T-cell (primary cell): ENCODE measurements at regions not wholly inside any gene's neighbourhood (a gene's known extent, or its start where the extent isn't known, plus 50 kb on each side); places are given as distances from the start of the nearest gene placed in this dataset.

Source experiments
- ATAC-seq, 4 experiments: fragments of 200-7000 bp in 3 of 4; fragments of 150-1000 bp in 1 of 4; cut with Tn5 transposase; replicated peaks in 1 of 4; 1 replicate in 3 of 4; 2 replicates in 1 of 4; pipeline ENCODE4 v1.10.0; 2021; ENCODE audit warnings: moderate library complexity in 3 of 4, mild to moderate bottlenecking in 2 of 4, moderate number of reproducible peaks in 1 of 4
- CTCF ChIA-PET, 2 donors: fragments of 300-600 bp; sonication (Branson Sonifier 250); formaldehyde crosslinking; loops; one replicate each; lab custom pipeline; 2022; ENCODE audit warnings: antibody characterized with exemption in 2 of 2; lab: Charles Lee
- POLR2A ChIA-PET, 2 donors: fragments of 300-600 bp; sonication (Branson Sonifier 250); formaldehyde crosslinking; loops; one replicate each; lab custom pipeline; 2022; ENCODE audit warnings: antibody characterized with exemption in 2 of 2; lab: Charles Lee
- DNase-seq, 35 experiments: peaks; one replicate each; pipeline versions ENCODE4 v3.0.0 to v3.0.0-alpha.2; 2013 to 2023
- H3K27ac ChIP-seq: one replicate; pipeline ENCODE4 v1.5.1; 2013; ENCODE audit warnings: low read length
- H3K27me3 ChIP-seq, 2 experiments: replicated peaks in 1 of 2; 1 replicate in 1 of 2; 2 replicates in 1 of 2; pipeline versions ENCODE4 v1.6.1 to v1.7.0; 2013; ENCODE audit warnings: low read length in 1 of 2, mixed read lengths in 1 of 2; ENCODE audit not compliant: control insufficient read depth in 2 of 2, insufficient read depth in 2 of 2; ENCODE audit errors: extremely low read depth in 1 of 2
- H3K36me3 ChIP-seq, 2 donors: 1 replicate in 1 of 2; 2 replicates in 1 of 2; pipeline versions ENCODE4 v1.6.1 to v1.7.0; 2013; ENCODE audit warnings: low read length in 1 of 2; ENCODE audit not compliant: control insufficient read depth in 2 of 2, insufficient read depth in 1 of 2; ENCODE audit errors: extremely low read depth in 1 of 2
- H3K4me1 ChIP-seq, 2 experiments: 1 replicate in 1 of 2; 2 replicates in 1 of 2; pipeline versions ENCODE4 v1.6.1 to v1.7.0; 2013; ENCODE audit warnings: low read length in 2 of 2, mixed read lengths in 1 of 2; ENCODE audit not compliant: insufficient read depth in 2 of 2, control insufficient read depth in 1 of 2; ENCODE audit errors: extremely low read depth in 1 of 2
- H3K4me3 ChIP-seq, 2 donors: 1 replicate in 1 of 2; 2 replicates in 1 of 2; pipeline versions ENCODE4 v1.5.1 to v1.7.0; 2013; ENCODE audit warnings: mild to moderate bottlenecking in 2 of 2, low read length in 1 of 2, moderate library complexity in 1 of 2; ENCODE audit not compliant: control insufficient read depth in 1 of 2; ENCODE audit errors: extremely low read depth in 1 of 2
- H3K9me3 ChIP-seq: 2 replicates; pipeline ENCODE4 v1.7.0; 2013
- H3K27ac Mint-ChIP-seq, 2 donors: one replicate each; pipeline ENCODE4 v1.8.0; 2020 to 2021; ENCODE audit warnings: mild to moderate bottlenecking in 2 of 2, mixed read lengths in 2 of 2
- H3K27me3 Mint-ChIP-seq, 2 donors: one replicate each; pipeline ENCODE4 v1.8.0; 2021 to 2022; ENCODE audit warnings: mixed read lengths in 2 of 2
- H3K36me3 Mint-ChIP-seq: one replicate; pipeline ENCODE4 v1.8.0; 2021; ENCODE audit warnings: mixed read lengths
- H3K4me1 Mint-ChIP-seq, 3 donors: one replicate each; pipeline ENCODE4 v1.8.0; 2020 to 2022; ENCODE audit warnings: mixed read lengths in 3 of 3, mild to moderate bottlenecking in 1 of 3
- H3K4me3 Mint-ChIP-seq, 3 donors: one replicate each; pipeline ENCODE4 v1.8.0; 2020 to 2022; ENCODE audit warnings: mild to moderate bottlenecking in 3 of 3, mixed read lengths in 3 of 3, moderate library complexity in 3 of 3
- H3K9me3 Mint-ChIP-seq, 3 donors: one replicate each; pipeline ENCODE4 v1.8.0; 2020 to 2022; ENCODE audit warnings: mixed read lengths in 3 of 3
- whole genome bisulfite sequencing: methylation state at CpG from one replicate; pipeline ENCODE4 v1.1.5; 2013; ENCODE audit warnings: missing lambda C conversion rate; ENCODE audit not compliant: insufficient coverage; 5-methylcytosine and 5-hydroxymethylcytosine counted together

GRCh38 chr9:81508476-81508875 lies 180.9 kb downstream of the TLE1 start:
- peaks cover 0 to 11% (median 0%) of the 10 kb centered on the region in 3 donors for H3K9me3 Mint-ChIP-seq
- DNase-seq (no peak), ATAC-seq (no peak)
- WGBS = 13% methylated on average over 4 of the region's 12 CpGs
- H3K4me1 Mint-ChIP-seq = no peaks in the 10 kb centered on the region
- H3K27ac ChIP-seq = no peak overlapping the region
- H3K27me3 Mint-ChIP-seq = no peaks in the 10 kb centered on the region
- H3K4me1 ChIP-seq = no peaks in the 10 kb centered on the region
- H3K4me3 Mint-ChIP-seq = no peak overlapping the region
- POLR2A ChIA-PET = no interaction called here
- H3K9me3 ChIP-seq = no peaks in the 10 kb centered on the region
- no peaks in the 10 kb centered on the region for H3K36me3 Mint-ChIP-seq
- CTCF ChIA-PET = interaction anchor here in 1 of 2 donors (0.8 kb wide), 1 partner anchor 19 kb away, joined by 3 read pairs; no protein-coding TSS in a partner anchor
- H3K4me3 ChIP-seq = no peak overlapping the region
- no peaks in the 10 kb centered on the region for H3K27me3 ChIP-seq
- no peak overlapping the region for H3K27ac Mint-ChIP-seq
- no peaks in the 10 kb centered on the region for H3K36me3 ChIP-seq

DNA sequence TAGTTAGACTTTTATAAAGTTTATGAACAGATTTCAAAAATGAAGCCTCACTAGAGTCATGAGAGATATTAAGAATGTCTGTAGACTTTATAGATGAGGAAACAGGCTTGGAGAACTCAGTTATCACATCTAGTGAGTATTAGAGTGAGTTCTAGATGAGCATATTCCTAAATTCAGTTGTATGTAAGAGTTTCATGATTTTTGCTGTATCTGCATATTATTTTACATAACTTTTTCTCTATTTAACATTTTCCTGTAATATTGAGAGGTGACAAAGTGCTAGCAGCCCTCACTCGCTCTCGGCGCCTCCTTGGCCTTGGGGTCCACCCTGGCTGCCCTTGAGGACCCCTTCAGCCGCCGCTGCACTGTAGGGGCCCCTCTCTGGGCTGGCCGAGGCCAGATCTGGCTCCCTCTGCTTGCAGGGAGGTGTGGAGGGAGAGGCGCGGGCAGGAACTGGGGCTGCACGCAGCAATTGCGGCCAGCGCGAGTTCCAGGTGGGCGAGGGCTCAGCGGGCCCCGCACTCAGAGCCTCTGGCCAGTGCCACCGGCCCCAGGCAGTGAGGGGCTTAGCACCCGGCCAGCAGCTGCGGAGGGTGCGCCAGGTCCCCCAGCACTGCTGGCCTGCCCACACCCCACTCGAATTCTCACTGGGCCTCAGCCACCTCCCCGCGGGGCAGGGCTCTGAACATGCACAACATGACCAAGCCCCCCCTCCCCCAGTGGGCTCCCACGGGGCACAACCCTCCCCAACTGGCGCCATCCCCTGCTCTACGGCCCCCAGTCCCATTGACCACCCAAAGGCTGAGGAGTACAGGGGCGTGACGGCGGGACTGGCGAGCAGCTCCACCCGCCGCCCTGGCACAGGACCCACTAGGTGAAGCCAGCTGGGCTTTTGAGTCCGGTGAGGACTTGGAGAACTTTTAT lies 182.1 kb downstream of the TLE1 start:
- POLR2A ChIA-PET = no interaction called here
- no peaks in the 10 kb centered on the region for H3K36me3 ChIP-seq
- CTCF ChIA-PET = no interaction called here
- Mint-ChIP-seq H3K4me1 (no peaks in the 10 kb centered on the region), H3K27me3 (no peaks in the 10 kb centered on the region), H3K4me3 (no peak overlapping the region), H3K27ac (no peak overlapping the region), H3K36me3 (no peaks in the 10 kb centered on the region), H3K9me3 (peaks cover 0 to 11% (median 0%) of the 10 kb centered on the region in 3 donors)
- H3K4me3 ChIP-seq = no peak overlapping the region
- H3K4me1 ChIP-seq = no peaks in the 10 kb centered on the region
- no peaks in the 10 kb centered on the region for H3K27me3 ChIP-seq
- no peak for DNase-seq
- WGBS = 90% methylated on average over 24 of the region's 32 CpGs
- H3K27ac ChIP-seq = no peak overlapping the region
- no peaks in the 10 kb centered on the region for H3K9me3 ChIP-seq
- ATAC-seq = no peak

DNA sequence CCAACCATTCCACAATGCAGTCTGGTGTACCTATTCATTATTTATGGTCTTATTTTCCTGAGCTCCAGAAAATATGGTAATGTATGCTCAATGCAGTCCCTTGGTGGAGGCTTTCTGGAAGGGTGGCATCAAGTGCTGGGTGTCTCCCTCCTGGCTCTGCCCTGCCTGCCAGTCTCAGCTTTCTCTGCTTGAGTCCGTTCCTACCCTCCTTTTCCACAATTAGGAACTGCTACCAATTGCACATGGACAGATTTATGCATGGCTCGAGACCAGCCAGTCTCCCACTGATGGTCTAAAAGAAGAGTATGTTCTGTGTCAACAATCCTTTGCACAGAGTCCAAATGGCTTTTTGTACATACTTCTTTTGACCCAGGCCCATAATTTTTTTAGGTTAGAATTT lies 189.8 kb downstream of the TLE1 start:
- H3K4me3 ChIP-seq = no peak overlapping the region
- no peaks in the 10 kb centered on the region for H3K4me1 Mint-ChIP-seq
- ChIA-PET CTCF (no interaction called here), POLR2A (no interaction called here)
- no peaks in the 10 kb centered on the region for H3K36me3 ChIP-seq
- H3K27ac ChIP-seq = no peak overlapping the region
- WGBS = 100% methylated on average over 1 of the region's 2 CpGs
- H3K27me3 ChIP-seq = no peaks in the 10 kb centered on the region
- ATAC-seq (no peak), DNase-seq (no peak)
- no peaks in the 10 kb centered on the region for H3K9me3 ChIP-seq
- H3K27me3 Mint-ChIP-seq = no peaks in the 10 kb centered on the region
- H3K4me3 Mint-ChIP-seq = no peak overlapping the region
- H3K36me3 Mint-ChIP-seq = no peaks in the 10 kb centered on the region
- no peaks in the 10 kb centered on the region for H3K4me1 ChIP-seq
- H3K27ac Mint-ChIP-seq = no peak overlapping the region
- H3K9me3 Mint-ChIP-seq = peaks cover 0 to 10% (median 4%) of the 10 kb centered on the region in 3 donors

DNA sequence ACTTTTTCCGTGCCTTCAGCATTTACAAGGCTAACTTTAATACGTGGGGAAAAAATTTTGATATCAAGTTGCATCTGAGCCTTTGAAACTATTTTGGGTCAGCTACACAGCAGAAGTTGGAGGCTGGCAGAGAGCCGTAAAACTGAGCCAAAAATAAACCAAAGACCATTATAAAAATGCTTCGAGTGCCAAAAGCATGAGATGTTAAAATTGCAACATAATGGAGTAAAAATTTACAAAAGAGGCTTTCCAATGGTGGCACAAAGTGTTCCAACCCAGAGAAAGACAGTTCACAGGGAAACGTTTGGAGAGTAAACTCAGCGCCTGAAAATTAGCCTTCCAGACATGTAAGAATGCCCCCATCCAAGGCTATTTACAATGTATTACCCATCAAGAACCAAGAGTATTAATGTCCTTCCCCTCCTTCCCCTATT lies 190.3 kb downstream of the TLE1 start:
- peaks cover 0 to 10% (median 4%) of the 10 kb centered on the region in 3 donors for H3K9me3 Mint-ChIP-seq
- H3K4me3 ChIP-seq = no peak overlapping the region
- ATAC-seq = no peak
- no peak overlapping the region for H3K27ac Mint-ChIP-seq
- ChIA-PET CTCF (no interaction called here), POLR2A (no interaction called here)
- no peak overlapping the region for H3K27ac ChIP-seq
- H3K36me3 ChIP-seq = no peaks in the 10 kb centered on the region
- no peaks in the 10 kb centered on the region for H3K4me1 ChIP-seq
- no peaks in the 10 kb centered on the region for H3K27me3 Mint-ChIP-seq
- no peaks in the 10 kb centered on the region for H3K27me3 ChIP-seq
- no CpG with 5 or more reads among the region's 6 CpGs for WGBS
- no peaks in the 10 kb centered on the region for H3K4me1 Mint-ChIP-seq
- DNase-seq = no peak
- no peaks in the 10 kb centered on the region for H3K36me3 Mint-ChIP-seq
- H3K4me3 Mint-ChIP-seq = no peak overlapping the region
- no peaks in the 10 kb centered on the region for H3K9me3 ChIP-seq

GRCh38 chr9:81498576-81498975 lies 190.8 kb downstream of the TLE1 start:
- no peaks in the 10 kb centered on the region for H3K4me1 ChIP-seq
- H3K27ac ChIP-seq = no peak overlapping the region
- H3K9me3 ChIP-seq = no peaks in the 10 kb centered on the region
- WGBS = 100% methylated on average over 1 of the region's 5 CpGs
- H3K27me3 ChIP-seq = no peaks in the 10 kb centered on the region
- no peaks in the 10 kb centered on the region for H3K36me3 ChIP-seq
- Mint-ChIP-seq H3K36me3 (no peaks in the 10 kb centered on the region), H3K4me3 (no peak overlapping the region), H3K9me3 (peaks cover 0 to 10% (median 4%) of the 10 kb centered on the region in 3 donors), H3K27me3 (no peaks in the 10 kb centered on the region), H3K27ac (no peak overlapping the region), H3K4me1 (no peaks in the 10 kb centered on the region)
- CTCF ChIA-PET = no interaction called here
- POLR2A ChIA-PET = no interaction called here
- H3K4me3 ChIP-seq = no peak overlapping the region
- no peak for DNase-seq
- no peak for ATAC-seq

DNA sequence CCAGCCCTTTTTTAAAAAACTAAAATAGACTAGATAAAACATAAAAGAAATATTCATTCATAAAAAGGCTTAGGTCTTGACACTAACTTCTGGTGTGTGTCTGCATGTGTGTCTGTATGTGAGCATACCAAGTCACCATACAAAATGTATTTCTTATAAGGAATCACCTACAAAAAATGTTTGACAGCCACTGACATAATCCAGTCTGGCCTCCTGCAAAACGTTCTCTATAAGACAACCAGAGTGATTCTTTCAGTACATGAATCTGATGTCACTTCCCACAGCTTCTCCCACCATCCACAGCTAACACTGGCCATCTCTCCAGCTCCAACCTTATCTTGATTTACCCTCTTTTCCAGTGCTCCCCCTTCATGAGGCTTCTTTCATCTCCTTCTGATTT lies 192.3 kb downstream of the TLE1 start:
- no peaks in the 10 kb centered on the region for H3K27me3 Mint-ChIP-seq
- CTCF ChIA-PET = no interaction called here
- WGBS = 0% methylated on average over 1 of the region's 1 CpG
- H3K36me3 Mint-ChIP-seq = no peaks in the 10 kb centered on the region
- ATAC-seq (no peak), DNase-seq (no peak)
- no peak overlapping the region for H3K27ac Mint-ChIP-seq
- H3K9me3 ChIP-seq = no peaks in the 10 kb centered on the region
- H3K36me3 ChIP-seq = no peaks in the 10 kb centered on the region
- POLR2A ChIA-PET = no interaction called here
- H3K27me3 ChIP-seq = no peaks in the 10 kb centered on the region
- no peaks in the 10 kb centered on the region for H3K4me1 ChIP-seq
- H3K27ac ChIP-seq = no peak overlapping the region
- no peak overlapping the region for H3K4me3 ChIP-seq
- peaks cover 0 to 15% (median 4%) of the 10 kb centered on the region in 3 donors for H3K9me3 Mint-ChIP-seq
- no peaks in the 10 kb centered on the region for H3K4me1 Mint-ChIP-seq
- H3K4me3 Mint-ChIP-seq = no peak overlapping the region
